GM12891 (cell line): ENCODE measurements at regions not wholly inside any gene's neighbourhood (a gene's known extent, or its start where the extent isn't known, plus 50 kb on each side); places are given as distances from the start of the nearest gene placed in this dataset.

Experiments used
- POLR2A ChIP-seq: IDR thresholded peaks from 2 replicates; pipeline ENCODE4 v1.6.1; 2011; ENCODE audit warnings: low read depth, low read length, control low read depth
- POLR2AphosphoS5 ChIP-seq: IDR thresholded peaks from 2 replicates; pipeline ENCODE4 v1.6.1; 2011; ENCODE audit warnings: low read depth, low read length, control low read depth
- POU2F2 ChIP-seq: IDR thresholded peaks from 2 replicates; pipeline ENCODE4 v1.6.1; 2011; ENCODE audit warnings: low read depth, mild to moderate bottlenecking, control low read depth, low read length, moderate library complexity
- SPI1 ChIP-seq: IDR thresholded peaks from 2 replicates; pipeline ENCODE4 v1.6.1; 2011; ENCODE audit warnings: low read depth, low read length, control low read depth
- TAF1 ChIP-seq: IDR thresholded peaks from 2 replicates; pipeline ENCODE4 v1.6.1; 2011; ENCODE audit warnings: low read depth, low read length, control low read depth

DNA sequence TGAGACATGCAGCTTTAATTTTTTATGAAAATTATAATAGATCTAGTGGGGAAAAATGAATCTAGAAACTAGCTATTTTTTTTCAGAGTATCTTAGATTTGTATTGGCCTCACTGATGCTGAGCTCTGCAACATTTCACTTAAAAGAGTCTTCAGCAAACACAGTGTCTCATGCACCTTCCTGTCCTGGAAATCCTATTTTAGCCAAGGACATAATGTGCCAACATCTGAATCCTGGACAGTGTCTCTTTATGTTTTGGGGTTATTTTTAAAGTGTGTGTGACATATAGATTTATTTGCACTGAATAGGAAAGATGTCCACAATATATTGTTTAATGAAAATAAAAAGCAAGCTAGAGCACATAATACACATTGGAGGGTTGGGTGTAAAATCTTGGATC is 199.1 kb upstream of the FMN2 start:
- TF ChIP-seq POLR2AphosphoS5 (no peak), POLR2A (no peak), TAF1 (no peak), POU2F2 (no peak), SPI1 (no peak)
